GM18907 (cell line): ENCODE measurements at regions not wholly inside any gene's neighbourhood (a gene's known extent, or its start where the extent isn't known, plus 50 kb on each side); places are given as distances from the start of the nearest gene placed in this dataset.

Source experiments
- ATAC-seq: cut with Tn5 transposase; IDR thresholded peaks from one replicate; pipeline ENCODE4 v1.9.1; 2021; ENCODE audit warnings: mild to moderate bottlenecking, moderate library complexity; ENCODE audit not compliant: unreplicated experiment

DNA sequence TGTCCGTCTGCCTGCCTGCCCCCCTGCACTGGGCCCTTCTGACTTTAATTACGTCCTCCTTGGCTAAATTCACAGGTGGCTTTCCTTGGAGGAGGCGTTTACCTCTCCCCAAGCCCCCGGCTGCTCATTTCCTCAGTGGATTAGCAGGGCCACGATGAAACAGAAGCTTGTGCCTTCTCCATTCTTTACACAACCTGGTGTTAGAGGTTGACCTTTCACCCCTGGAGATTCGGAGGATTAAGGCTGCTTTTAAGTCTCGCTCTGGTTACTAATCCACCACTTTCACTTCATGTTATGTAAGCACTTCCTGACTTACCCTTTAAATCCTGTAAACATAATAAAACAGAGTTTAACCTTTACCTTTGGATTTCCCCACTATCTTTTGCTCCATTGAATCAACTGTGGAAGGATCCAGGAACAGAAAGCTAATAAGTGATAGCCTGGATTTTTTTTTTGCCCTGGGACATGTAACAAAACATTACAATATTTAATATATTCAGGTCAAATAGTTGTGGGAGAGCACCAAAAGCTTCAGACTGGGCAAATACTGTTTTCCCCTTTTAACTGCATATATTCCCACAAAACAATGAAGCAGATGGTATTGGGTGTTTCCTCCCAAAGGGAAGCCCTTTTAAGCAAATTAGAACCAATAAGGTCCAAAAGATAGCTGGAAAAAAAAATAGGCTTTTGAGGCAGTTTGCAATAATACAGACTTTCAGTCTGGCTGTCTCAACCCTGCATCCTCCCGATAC lies 370.2 kb downstream of the EN1 start:
- no peak for ATAC-seq

DNA sequence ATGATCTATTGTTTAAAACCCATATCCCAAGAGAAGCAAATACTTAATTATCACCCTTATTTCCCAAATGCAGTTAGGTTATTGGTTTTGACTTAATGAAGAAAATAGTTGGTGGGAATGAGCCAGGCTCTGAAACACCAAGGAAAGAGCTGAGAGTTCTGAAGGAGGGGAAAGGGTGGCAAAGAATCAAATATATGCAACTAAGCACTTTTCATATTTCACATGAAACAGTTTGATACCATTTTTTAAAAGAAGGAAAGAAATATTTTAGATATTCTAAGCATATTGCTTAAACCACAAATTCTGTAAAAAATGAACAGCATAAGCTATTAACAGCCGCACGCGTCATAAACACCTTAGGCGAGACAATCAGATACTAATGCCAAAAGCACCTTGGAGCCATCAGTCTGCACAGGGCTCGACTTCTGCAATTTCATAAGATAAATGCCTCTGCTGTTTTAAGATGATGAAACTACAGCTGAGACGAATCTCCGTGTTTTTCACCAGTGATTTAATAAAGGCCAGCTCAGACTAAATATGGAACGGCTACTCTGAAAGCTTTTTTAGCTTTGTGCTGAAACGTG lies 371.7 kb downstream of the EN1 start:
- no peak for ATAC-seq

DNA sequence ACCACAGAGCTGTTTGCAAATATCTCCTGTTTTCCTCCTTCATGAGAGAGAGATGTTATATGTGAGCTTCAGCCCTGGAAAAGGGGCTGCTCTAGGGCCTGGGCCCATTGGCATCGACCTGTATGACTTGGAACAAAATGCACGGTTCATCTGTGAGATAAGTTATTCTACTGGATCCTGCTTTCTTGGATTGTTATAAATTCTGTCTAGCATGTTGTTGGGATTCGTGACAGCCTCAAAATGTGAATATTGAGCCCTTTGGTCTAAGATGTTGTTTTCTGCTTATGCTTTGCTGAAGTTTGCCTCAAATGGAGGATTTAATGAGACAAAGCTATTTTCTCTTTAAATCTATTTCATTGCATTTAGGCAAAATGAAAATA lies 372.9 kb downstream of the EN1 start:
- ATAC-seq = no peak

DNA sequence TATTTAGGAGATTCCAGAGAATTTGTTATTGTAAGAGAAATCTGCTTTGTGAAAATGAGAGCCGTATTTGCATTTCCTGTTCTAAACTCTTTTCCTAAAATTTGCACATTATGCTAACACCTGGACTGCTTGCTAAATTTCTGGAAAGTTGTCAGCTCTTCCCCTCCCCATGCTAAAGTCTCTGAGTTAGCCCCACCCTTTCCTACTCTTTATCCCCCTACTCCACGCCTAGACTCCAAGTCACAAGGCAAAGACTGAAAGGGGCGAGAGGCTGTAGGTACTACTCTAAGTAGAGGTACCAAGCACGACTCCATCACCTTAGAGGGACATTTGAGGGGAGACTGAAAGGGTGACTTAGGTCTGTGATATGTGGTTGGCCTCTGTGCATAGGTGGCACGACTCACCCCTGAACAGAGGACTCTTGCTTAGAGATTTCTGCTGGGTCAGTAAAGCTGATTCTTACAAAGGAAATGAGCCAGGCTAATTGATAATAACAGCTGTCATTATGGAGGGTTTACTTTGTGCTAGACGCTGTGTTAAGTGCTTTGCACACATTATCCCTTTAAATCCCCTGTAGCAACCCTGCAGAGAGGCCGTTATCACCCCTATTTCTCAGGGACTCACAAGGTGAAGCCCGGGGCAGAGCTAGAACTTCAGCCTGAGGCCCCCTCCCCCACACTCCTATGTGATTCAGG lies 373.5 kb downstream of the EN1 start:
- no peak for ATAC-seq

DNA sequence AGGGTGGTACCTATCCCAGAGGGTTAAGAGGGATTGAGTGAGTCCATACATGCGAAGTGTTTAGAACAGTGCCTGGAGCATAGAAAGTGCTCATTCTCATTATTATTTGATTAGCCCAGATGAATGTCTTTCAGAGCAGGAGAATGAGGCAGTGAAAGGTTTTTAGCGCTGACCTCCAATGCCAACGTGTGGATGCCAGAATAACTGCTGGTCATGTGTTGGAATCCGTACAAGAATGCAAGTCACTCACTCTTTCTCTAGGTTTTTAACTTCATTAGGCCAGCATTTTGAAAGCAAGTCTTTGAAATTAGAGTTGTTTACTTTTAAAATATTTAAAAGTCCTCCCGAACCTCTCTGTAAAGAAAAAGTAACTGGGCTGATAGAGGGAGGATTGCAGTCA lies 374.2 kb downstream of the EN1 start:
- no peak for ATAC-seq

DNA sequence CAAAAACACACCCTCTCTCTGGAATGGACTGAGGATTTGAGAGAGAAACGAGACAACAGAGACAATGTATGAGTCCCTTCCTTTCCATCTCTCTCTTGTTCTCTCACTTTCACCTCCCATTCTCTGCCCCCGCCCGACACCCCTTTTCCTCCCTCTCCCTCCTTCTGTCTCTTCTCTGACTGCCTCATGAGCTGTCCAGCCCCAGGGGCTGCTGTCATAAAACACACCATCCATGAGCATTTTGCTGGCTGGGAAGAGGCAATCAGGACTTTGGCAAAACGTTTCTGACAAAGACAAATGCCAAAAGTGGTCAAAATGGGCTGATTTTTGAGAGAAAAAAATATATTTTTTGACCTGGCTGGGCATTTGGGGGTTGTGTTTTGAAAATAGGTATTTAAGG lies 377.2 kb downstream of the EN1 start:
- ATAC-seq = no peak

DNA sequence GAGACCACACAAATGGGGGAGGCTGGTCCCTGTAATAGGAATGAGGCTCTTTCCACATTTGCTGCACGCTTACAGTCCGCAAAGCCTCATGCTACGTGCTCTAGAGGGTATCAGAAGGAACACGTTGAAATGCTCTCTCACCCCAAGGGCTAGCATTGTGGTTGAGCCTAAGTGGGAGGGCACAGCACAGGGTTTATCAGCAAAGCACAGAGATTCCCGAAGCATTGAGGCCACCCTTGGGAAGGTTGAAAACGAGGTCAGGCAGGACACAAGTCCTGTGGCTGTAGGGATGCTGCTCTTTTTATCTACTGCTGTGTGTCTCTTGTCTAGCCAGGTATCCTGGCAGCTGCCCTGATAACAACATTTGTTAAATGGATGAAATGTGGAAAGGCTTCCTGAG lies 378.3 kb downstream of the EN1 start:
- ATAC-seq = no peak

DNA sequence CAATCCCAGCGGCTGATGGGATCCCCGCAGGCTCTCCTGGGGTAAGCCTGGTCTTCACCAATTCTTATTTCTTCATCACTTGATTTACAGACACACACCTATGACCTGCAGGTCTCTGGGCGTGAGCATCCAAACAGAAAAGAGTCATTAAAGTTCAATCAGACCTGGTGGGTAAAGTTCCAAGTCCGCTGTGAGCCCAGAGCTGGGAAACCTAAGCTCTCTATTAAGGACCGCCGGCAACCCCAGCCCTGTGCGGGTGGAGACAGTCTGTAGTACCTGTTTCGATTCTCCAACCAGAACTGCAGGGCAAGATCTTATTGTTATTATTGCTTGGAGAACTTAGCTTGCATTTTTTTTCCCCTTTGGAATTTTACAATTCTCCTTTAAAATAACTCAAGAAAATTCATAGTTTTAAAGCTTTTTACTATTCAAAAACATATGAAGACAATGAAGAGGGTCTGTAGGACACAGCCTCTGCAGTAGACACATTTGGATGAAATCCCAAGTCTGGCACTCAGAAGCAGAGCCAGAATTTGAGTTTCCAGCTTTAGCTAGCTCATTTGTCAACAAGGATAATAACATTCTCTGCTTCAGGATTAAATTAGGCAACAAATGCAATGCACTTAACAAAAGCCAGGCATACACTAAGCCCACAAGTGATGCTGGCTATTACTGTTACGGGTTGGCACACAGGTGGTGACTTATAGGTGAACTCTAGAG lies 376.4 kb downstream of the INSIG2 start:
- no peak for ATAC-seq

DNA sequence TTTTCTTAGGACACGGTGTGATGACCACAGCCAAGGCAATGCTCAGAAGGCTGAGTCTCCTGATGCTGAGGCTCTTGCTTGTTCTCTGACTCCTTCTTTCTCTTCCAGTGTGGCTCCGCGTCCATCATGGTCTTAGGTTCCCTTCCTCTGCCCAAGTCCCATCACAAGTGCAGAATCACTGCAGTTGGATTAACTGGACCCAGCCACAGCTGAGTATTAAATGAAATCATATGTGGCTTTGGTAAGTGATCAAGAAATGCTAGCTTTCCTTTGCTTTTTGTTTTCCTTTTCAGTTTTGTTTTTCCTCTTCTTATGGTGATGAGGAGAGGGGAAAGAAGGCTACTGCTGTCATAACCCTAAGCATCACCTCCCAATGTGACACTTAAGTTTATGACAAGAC lies 375.8 kb downstream of the INSIG2 start:
- no peak for ATAC-seq

DNA sequence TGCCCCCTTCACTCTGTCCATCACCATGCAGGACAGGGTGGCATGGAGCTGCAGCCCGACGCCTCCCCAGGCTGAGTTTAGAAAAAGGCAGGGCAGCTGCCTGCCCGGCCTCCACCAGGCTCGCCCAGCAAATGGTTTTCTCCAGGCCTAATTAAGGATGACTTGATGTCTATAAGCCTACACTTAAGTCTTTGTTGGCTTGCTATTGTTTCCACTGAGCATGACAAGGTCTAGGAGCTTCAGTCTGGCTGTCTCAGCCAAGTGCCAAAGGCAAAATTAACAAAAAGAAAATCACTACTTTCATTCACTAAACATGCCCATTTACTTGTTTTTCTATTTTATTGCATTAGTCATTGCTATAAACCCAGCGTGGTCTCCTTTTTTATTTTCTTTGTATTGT lies 372.2 kb downstream of the INSIG2 start:
- no peak for ATAC-seq

DNA sequence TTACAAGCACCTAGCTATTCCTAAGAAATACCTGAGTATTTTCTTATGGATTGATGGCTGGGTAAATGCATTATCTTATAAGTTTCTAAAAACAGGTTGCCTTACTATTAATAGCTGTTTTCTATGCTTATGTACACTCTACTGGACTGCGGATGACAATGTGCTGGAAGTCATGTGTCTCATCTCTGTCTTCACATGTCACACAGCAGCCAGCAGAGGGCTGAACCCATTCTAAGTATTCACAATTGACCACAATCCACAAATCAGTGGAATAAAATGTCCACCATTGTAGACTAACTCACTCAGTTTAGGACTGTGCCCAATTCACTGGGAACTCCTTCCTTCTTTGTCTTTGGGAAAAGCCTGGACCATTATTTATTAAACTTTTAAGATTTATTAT lies 371.2 kb downstream of the INSIG2 start:
- no peak for ATAC-seq

DNA sequence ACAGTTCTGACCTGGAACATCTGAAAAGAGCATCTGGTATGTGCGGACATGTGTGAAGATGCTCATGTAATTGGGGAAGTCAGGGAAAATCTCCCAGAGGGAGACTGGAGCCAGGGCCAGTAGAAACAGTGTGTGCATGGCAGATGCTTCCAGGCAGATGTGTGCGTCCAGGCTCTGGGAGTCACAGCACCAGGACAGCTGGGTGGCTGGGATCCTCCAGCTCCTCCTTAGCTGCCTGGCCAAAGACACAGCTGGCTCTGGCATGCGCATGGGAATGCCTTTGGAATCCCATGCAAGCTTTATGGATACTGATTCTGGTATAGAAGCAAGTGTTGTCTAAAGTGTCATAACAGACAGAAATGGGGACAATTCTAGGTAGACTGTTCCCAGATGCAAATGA lies 369.7 kb downstream of the INSIG2 start:
- no peak for ATAC-seq

DNA sequence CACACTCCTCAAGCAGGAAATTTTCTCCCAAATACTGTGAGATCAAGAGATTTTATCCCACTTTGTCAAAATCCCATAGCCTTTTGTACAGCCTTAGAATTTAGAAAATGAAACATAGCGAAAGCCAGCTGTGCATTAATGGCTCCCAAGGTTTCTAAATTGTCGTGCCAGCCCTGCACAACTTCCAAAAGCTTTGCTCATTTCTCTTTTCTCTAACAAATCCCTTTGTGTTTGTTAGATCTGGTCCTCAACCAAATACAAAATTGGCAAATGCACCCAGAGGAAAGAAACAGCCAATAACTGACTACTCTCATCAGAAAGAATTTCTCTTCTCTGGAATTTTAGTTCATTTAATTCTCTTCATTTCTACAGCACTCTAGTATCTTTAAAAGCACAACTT lies 361.1 kb downstream of the INSIG2 start:
- ATAC-seq = no peak

DNA sequence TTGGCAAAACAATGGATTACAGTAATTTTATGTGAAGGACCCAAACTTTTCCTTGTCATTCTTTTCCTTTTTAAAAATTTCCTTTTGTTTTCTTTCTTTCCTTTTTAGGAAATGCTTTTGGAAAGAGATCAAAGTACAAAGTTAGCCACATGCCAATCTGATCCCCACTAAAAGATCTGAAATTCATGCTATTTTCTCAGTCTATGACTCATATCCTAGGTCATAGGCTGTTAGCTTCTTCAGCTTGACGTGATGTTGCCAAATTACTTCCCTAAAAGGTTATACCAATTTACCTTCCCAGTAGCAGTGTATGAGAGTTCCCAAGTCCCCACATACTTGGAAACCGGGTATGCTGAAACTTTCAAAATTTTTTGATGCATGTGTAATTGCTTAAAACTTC lies 355.3 kb downstream of the INSIG2 start:
- no peak for ATAC-seq

DNA sequence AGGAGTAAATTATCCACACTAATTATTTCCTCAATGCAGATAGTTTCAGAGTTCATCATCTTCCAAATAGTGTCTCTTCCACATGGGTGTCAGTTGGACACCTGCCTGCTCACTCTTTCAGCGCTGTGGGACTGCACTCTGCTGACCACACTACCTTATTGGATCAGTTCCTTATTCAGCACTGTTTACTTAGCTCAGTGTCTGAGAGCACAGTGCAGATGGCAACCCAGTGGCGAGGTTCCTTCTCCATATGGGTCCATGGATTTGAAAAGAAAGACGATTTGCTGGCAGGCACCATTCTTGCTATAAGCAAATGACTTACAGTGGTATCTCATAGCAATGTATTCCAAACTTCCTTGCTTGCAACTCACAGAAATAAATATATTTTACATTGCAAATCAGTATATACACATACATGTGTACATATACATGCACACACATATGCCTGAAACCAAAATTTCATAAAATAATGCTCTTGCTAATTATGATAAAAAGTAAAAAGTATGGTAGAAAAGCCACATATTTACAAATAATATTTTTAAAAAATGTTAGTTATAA lies 354.8 kb downstream of the INSIG2 start:
- no peak for ATAC-seq

DNA sequence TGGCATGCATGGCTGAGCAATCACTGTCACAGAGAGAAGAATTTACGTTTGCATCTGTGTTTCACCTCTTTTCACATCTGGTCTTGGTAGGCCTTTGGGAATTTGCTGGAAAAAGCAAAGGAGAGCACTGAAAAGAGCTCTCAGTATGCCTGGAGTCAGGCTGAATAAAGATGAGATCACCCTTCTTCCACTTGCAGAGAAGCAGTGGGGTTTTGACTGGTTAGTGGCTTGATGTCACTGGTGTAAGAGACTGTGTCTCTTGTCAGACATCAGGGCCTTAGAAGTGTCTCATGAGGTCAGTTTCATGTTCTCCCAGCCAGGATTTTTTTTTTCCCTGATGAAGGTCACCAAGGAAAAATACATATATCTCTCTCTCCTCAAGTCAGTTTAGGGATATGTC lies 353.8 kb downstream of the INSIG2 start:
- ATAC-seq = no peak

DNA sequence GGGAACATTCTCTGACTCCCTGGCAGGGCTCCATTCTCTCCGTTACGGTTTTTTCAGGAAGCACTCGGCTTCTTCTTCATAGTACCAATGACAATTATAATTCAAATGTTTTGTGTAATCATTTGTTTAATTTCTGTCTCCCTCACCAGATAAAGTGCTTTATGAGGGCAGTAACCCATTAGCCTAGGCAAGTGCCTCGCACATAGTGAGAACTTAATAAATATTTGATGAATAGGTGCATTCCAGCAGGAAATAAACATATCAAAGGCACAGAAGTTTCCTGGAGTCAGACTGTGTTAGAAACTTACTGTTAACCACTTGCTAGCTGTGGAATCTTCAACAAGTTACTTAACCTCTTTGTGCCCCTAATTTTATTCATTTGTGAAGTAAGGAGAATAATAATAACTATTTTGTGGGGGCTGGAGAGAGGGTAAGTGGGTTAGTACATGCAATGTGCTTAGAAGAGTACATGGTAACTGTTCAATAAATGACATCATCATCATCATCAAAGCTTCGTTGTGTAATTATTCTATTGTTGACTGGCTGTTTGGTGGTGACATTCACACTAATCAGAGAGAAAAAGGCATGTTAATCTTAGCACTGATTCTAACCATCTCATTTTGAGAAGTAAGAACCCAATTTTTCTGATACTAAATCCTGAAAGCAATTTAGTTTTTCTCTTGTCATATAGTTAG lies 352.3 kb downstream of the INSIG2 start:
- ATAC-seq = no peak

DNA sequence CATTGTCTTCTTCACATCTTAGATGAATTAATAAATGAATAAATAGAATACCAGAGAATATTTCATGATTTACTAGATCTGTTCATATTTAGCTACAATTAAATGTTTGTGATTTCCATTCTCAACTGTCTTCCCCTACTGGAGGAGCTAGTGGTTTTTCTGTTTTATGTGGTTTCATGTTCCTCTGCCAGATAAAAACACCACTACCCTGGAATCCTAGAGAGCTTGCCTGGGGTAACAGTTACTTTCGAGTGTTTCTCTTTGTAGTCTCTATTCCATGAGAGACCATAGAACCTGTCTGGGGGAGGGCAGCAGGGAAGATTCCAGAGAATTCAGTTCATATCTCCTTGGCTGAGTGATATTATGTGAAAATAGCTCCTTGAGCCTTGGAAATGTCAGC lies 349.2 kb downstream of the INSIG2 start:
- no peak for ATAC-seq

DNA sequence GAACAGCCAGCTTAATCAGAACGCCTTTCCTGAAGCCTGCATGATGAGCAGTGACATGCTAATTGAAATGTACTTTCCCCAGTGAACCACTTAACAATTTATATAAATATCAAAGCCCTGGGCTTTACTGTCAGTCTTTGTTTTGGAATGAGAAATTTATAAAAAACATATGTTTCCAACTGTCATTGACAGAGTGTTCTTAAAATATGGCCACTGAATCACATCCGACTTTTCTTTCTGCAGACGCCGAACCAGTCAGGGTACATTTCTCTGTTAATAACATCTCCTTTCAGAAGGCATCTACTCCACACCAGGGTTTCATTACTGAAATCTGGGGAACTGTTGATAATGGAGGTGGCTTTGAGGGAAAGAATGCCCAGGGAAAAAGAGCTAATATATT lies 343.7 kb downstream of the INSIG2 start:
- ATAC-seq = no peak

DNA sequence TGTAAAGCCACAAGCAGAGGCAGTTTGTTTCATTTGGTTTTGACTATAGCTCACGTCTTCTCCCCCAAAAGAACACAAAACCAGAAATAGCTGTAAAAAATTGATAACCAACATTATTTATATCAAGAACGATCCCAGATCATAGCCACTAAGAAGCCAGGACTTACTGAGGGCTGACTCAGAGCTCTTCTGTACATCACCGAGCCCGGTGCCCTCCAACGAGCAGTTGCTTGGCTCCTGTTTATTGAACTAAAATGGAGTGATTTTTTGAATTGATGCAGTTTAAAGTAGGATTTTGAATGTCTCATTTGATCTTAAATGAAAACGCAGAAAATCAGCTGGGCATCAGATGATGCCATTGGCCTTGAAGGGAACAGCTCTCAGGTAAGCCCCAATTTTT lies 343.3 kb downstream of the INSIG2 start:
- ATAC-seq = no peak

DNA sequence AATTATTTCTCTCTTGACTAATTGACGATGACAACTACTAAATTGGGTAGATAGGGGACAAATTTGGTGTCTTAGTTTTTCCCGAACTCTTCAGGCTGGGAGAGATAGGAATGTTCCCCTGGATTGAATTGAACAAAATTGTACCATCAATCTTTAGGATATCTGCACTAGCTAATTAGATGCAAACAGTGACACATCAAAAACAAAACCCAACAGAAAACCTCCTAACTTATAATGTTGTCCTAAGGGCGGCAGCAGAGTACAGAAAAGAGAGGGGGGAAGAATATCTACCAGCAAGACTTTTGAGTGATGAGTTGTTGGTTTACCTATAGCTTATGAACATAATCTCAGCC lies 342.9 kb downstream of the INSIG2 start:
- ATAC-seq = no peak
